ENCODE measurements at regions not wholly inside any gene's neighbourhood (a gene's known extent, or its start where the extent isn't known, plus 50 kb on each side); places are given as distances from the start of the nearest gene placed in this dataset.
"Not testable (repeated sequence)": the region's sequence is repeated elsewhere in the genome, so short reads cannot be mapped to it uniquely, and the experiment has no call there.

- DNase-seq, result no peak
Measured at GRCh38 chr2:199131136-199131655, 326.5 kb downstream of the SATB2 start.

GRCh38 chr2:199130501-199130900, 327.2 kb downstream of the SATB2 start:
- no peak for DNase-seq

GRCh38 chr2:199128476-199129229, 329.1 kb downstream of the SATB2 start:
- DNase-seq, result no peak

GRCh38 chr2:199119796-199120195, 337.9 kb downstream of the SATB2 start:
- no peak for DNase-seq

GRCh38 chr2:199118673-199119112, 339.0 kb downstream of the SATB2 start:
- no peak for DNase-seq

GRCh38 chr2:199115169-199115568, 342.6 kb downstream of the SATB2 start:
- DNase-seq, result no peak

GRCh38 chr2:199113111-199113510, 344.6 kb downstream of the SATB2 start:
- DNase-seq, result no peak

- no peak for DNase-seq
Measured at GRCh38 chr2:199111458-199111857, 346.3 kb downstream of the SATB2 start.

- DNase-seq, result no peak
Measured at GRCh38 chr2:199108056-199108455, 349.7 kb downstream of the SATB2 start.

- no peak for DNase-seq
Measured at GRCh38 chr2:199105826-199106225, 351.9 kb downstream of the SATB2 start.

- no peak for DNase-seq
Measured at GRCh38 chr2:199101487-199101886, 356.3 kb downstream of the SATB2 start.

- DNase-seq, result no peak
Measured at GRCh38 chr2:199100326-199101110, 357.2 kb downstream of the SATB2 start.

GRCh38 chr2:199092419-199092818, 365.3 kb downstream of the SATB2 start:
- no peak for DNase-seq

- DNase-seq, result no peak
Measured at GRCh38 chr2:199085261-199085660, 372.5 kb downstream of the SATB2 start.

- no peak for DNase-seq
Measured at GRCh38 chr2:199070322-199070949, 387.3 kb downstream of the SATB2 start.

- DNase-seq, result no peak
Measured at GRCh38 chr2:199064201-199064600, 393.5 kb downstream of the SATB2 start.

- DNase-seq, result no peak
Measured at GRCh38 chr2:199057936-199058335, 399.8 kb downstream of the SATB2 start.

- DNase-seq, result no peak
Measured at GRCh38 chr2:199055336-199055735, 402.4 kb downstream of the SATB2 start.

GRCh38 chr2:199042660-199043379, 414.9 kb downstream of the SATB2 start:
- no peak for DNase-seq

- no peak for DNase-seq
Measured at GRCh38 chr2:199040522-199040921, 417.2 kb downstream of the SATB2 start.

- not testable (repeated sequence) for DNase-seq
Measured at GRCh38 chr2:199033761-199034160, 424.0 kb downstream of the SATB2 start.

GRCh38 chr2:199025146-199025545, 432.6 kb downstream of the SATB2 start:
- DNase-seq, result no peak

- no peak for DNase-seq
Measured at GRCh38 chr2:199024224-199024623, 433.5 kb downstream of the SATB2 start.

Data from CD4-positive, alpha-beta T cell treated with Interleukin-12 subunit alpha and Interleukin-12 subunit beta, for 1 hour (primary cell).